Esophagus muscularis mucosa (tissue), 4 donors: ENCODE measurements at regions not wholly inside any gene's neighbourhood (a gene's known extent, or its start where the extent isn't known, plus 50 kb on each side); places are given as distances from the start of the nearest gene placed in this dataset.

ENCODE experiments used
- DNase-seq: peaks from one replicate; pipeline ENCODE4 v3.0.0-alpha.2; 2017; ENCODE audit errors: extremely low spot score
- H3K27ac ChIP-seq, 4 donors: fragments of 200-600 bp; sonication (generic); replicated peaks in 1 of 4; 1 replicate in 3 of 4; 2 replicates in 1 of 4; pipeline ENCODE4 v1.5.1; 2016 to 2019; ENCODE audit warnings: mild to moderate bottlenecking in 1 of 4
- H3K27me3 ChIP-seq, 4 donors: fragments of 200-600 bp; sonication (generic); one replicate each; pipeline versions ENCODE4 v1.5.1 to v1.6.0; 2016 to 2019
- H3K36me3 ChIP-seq, 4 donors: fragments of 200-600 bp; sonication (generic); one replicate each; pipeline ENCODE4 v1.5.1; 2016 to 2019
- H3K4me1 ChIP-seq, 4 donors: fragments of 200-600 bp; sonication (generic); one replicate each; pipeline ENCODE4 v1.5.1; 2016 to 2019
- H3K4me3 ChIP-seq, 4 donors: fragments of 200-600 bp; sonication (generic); 1 replicate in 2 of 4; 2 replicates in 2 of 4; pipeline ENCODE4 v1.5.1; 2016 to 2019; ENCODE audit warnings: mild to moderate bottlenecking in 4 of 4, moderate library complexity in 1 of 4
- H3K9me3 ChIP-seq, 4 donors: fragments of 200-600 bp; sonication (generic); 1 replicate in 3 of 4; 2 replicates in 1 of 4; pipeline ENCODE4 v1.5.1; 2016 to 2019
- CTCF ChIP-seq, 3 experiments: fragments of 200-600 bp in 2 of 3; fragments of 450-650 bp in 1 of 3; sonication (generic) in 2 of 3; IDR thresholded peaks; one replicate each; pipeline ENCODE4 v1.5.1; 2017 to 2019; ENCODE audit warnings: antibody characterized with exemption in 3 of 3, mild to moderate bottlenecking in 2 of 3, moderate library complexity in 1 of 3
- EP300 ChIP-seq: sonication (generic); formaldehyde crosslinking; IDR thresholded peaks from one replicate; pipeline ENCODE4 v1.6.1; 2017; ENCODE audit warnings: antibody characterized with exemption
- POLR2A ChIP-seq: fragments of 450-650 bp; IDR thresholded peaks from one replicate; pipeline ENCODE4 v1.6.1; 2017; ENCODE audit warnings: antibody characterized with exemption, moderate library complexity, mild to moderate bottlenecking, low read depth
- POLR2AphosphoS5 ChIP-seq, 2 donors: sonication (generic); formaldehyde crosslinking; IDR thresholded peaks; one replicate each; pipeline ENCODE4 v1.6.1; 2017; ENCODE audit warnings: antibody characterized with exemption in 2 of 2
- WGBS: methylation state at CpG from one replicate; pipeline ENCODE4 v1.1.5; 2018; 5-methylcytosine and 5-hydroxymethylcytosine counted together
- intact Hi-C: fragments of 100-400 bp; cut with DNase I; formaldehyde crosslinking; loops from one replicate; pipeline ENCODE4 v1.15.1; 2023

GRCh38 chr13:22761709-22762108, 419.1 kb upstream of the SGCG start:
- no peaks in the 10 kb centered on the region for H3K36me3 ChIP-seq
- intact Hi-C loops: no loop called here
- H3K4me1 ChIP-seq: no peaks in the 10 kb centered on the region
- TF ChIP-seq CTCF (IDR thresholded peaks at IDR 0.05) (no peak), EP300 (no peak), POLR2A (no peak), POLR2AphosphoS5 (IDR thresholded peaks at IDR 0.05) (no peak)
- H3K9me3 ChIP-seq: no peaks in the 10 kb centered on the region
- WGBS: 87% methylated on average over 5 of the region's 5 CpGs
- no peak for DNase-seq
- H3K4me3 ChIP-seq: no peak overlapping the region
- H3K27ac ChIP-seq: no peak overlapping the region
- H3K27me3 ChIP-seq: no peaks in the 10 kb centered on the region

- TF ChIP-seq POLR2A: no peak
- TF ChIP-seq CTCF (IDR thresholded peaks at IDR 0.05): no peak
- TF ChIP-seq POLR2AphosphoS5 (IDR thresholded peaks at IDR 0.05): no peak
- no peak for TF ChIP-seq EP300
- intact Hi-C loops: no loop called here
- no peaks in the 10 kb centered on the region for H3K4me1 ChIP-seq
- no peaks in the 10 kb centered on the region for H3K27me3 ChIP-seq
- H3K36me3 ChIP-seq: no peaks in the 10 kb centered on the region
- WGBS: 53% methylated on average over 3 of the region's 3 CpGs
- no peak for DNase-seq
- H3K4me3 ChIP-seq: no peak overlapping the region
- H3K9me3 ChIP-seq: no peaks in the 10 kb centered on the region
- H3K27ac ChIP-seq: no peak overlapping the region
These were observed 415.2 kb upstream of the SGCG start for GRCh38 chr13:22765547-22765946.

GRCh38 chr13:22770891-22771290, 409.9 kb upstream of the SGCG start:
- 99% methylated on average over 18 of the region's 23 CpGs for WGBS
- intact Hi-C loops: no loop called here
- no peak overlapping the region for H3K27ac ChIP-seq
- H3K4me3 ChIP-seq: no peak overlapping the region
- H3K9me3 ChIP-seq: no peaks in the 10 kb centered on the region
- H3K36me3 ChIP-seq: no peaks in the 10 kb centered on the region
- DNase-seq: no peak
- H3K27me3 ChIP-seq: no peaks in the 10 kb centered on the region
- H3K4me1 ChIP-seq: no peaks in the 10 kb centered on the region
- TF ChIP-seq EP300: no peak
- no peak for TF ChIP-seq POLR2A
- no peak for TF ChIP-seq CTCF (IDR thresholded peaks at IDR 0.05)
- no peak for TF ChIP-seq POLR2AphosphoS5 (IDR thresholded peaks at IDR 0.05)

DNA sequence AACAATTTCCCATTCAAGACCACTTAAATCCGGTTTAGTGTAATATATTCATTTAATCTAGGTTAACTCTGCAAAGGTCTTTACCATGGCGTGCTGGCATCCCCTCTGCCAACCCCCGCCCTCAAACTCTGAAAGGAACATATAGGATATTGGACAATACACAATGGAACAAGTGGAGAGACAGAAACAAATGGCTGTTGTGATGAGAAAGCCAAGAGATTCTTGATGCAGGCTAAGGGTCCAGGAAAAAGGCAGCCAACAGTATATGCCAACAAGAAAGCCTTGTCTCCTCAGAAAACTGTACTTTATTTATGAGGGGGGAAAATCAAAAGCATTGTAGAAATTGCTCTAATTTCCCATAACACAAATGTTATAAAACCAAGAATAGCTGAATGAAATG, 407.3 kb upstream of the SGCG start:
- no peaks in the 10 kb centered on the region for H3K9me3 ChIP-seq
- TF ChIP-seq POLR2AphosphoS5 (IDR thresholded peaks at IDR 0.05): no peak
- TF ChIP-seq EP300: no peak
- no peak for TF ChIP-seq POLR2A
- TF ChIP-seq CTCF (IDR thresholded peaks at IDR 0.05): no peak
- H3K27me3 ChIP-seq: no peaks in the 10 kb centered on the region
- H3K36me3 ChIP-seq: no peaks in the 10 kb centered on the region
- no peak overlapping the region for H3K4me3 ChIP-seq
- 69% methylated on average over 3 of the region's 3 CpGs for WGBS
- no peak for DNase-seq
- intact Hi-C loops: no loop called here
- no peak overlapping the region for H3K27ac ChIP-seq
- H3K4me1 ChIP-seq: no peaks in the 10 kb centered on the region

- Histone ChIP-seq H3K36me3 (no peaks in the 10 kb centered on the region), H3K27me3 (no peaks in the 10 kb centered on the region), H3K27ac (no peak overlapping the region), H3K9me3 (no peaks in the 10 kb centered on the region), H3K4me1 (no peaks in the 10 kb centered on the region), H3K4me3 (no peak overlapping the region)
- intact Hi-C loops: no loop called here
- TF ChIP-seq CTCF (IDR thresholded peaks at IDR 0.05) (no peak), EP300 (no peak), POLR2A (no peak), POLR2AphosphoS5 (IDR thresholded peaks at IDR 0.05) (no peak)
- DNase-seq: no peak
- WGBS: 83% methylated on average over 15 of the region's 15 CpGs
These were observed 404.2 kb upstream of the SGCG start for GRCh38 chr13:22776394-22777186.
